HG02642 (cell line): ENCODE measurements at regions not wholly inside any gene's neighbourhood (a gene's known extent, or its start where the extent isn't known, plus 50 kb on each side); places are given as distances from the start of the nearest gene placed in this dataset.

Source experiments
- ATAC-seq: cut with Tn5 transposase; IDR thresholded peaks from one replicate; pipeline ENCODE4 v1.9.1; 2021; ENCODE audit warnings: mild to moderate bottlenecking; ENCODE audit not compliant: unreplicated experiment, poor library complexity

GRCh38 chr10:118537623-118538022, 57.8 kb downstream of the PRLHR start:
- no peak for ATAC-seq

GRCh38 chr10:118534136-118534535, 61.3 kb downstream of the PRLHR start:
- no peak for ATAC-seq

GRCh38 chr10:118531105-118531852, 64.2 kb downstream of the PRLHR start:
- ATAC-seq = no peak

GRCh38 chr10:118528426-118528825, 67.0 kb downstream of the PRLHR start:
- ATAC-seq = no peak

GRCh38 chr10:118523775-118524174, 71.7 kb downstream of the PRLHR start:
- no peak for ATAC-seq

- ATAC-seq = no peak
Observed at GRCh38 chr10:118522791-118523498, 72.5 kb downstream of the PRLHR start.

- no peak for ATAC-seq
Observed at GRCh38 chr10:118521415-118522117, 73.9 kb downstream of the PRLHR start.

- no peak for ATAC-seq
Observed at GRCh38 chr10:118520116-118520742, 75.2 kb downstream of the PRLHR start.

- no peak for ATAC-seq
Observed at GRCh38 chr10:118518095-118518494, 77.4 kb downstream of the PRLHR start.

GRCh38 chr10:118516716-118517115, 78.7 kb downstream of the PRLHR start:
- no peak for ATAC-seq

GRCh38 chr10:118513174-118513573, 82.3 kb downstream of the PRLHR start:
- no peak for ATAC-seq

- no peak for ATAC-seq
Observed at GRCh38 chr10:118511711-118512110, 83.7 kb downstream of the PRLHR start.

- ATAC-seq = no peak
Observed at GRCh38 chr10:118508863-118509262, 86.6 kb downstream of the PRLHR start.

- ATAC-seq = no peak
Observed at GRCh38 chr10:118508355-118508754, 87.1 kb downstream of the PRLHR start.

- ATAC-seq = no peak
Observed at GRCh38 chr10:118506671-118507590, 88.5 kb downstream of the PRLHR start.

GRCh38 chr10:118505363-118505762, 90.1 kb downstream of the PRLHR start:
- ATAC-seq = no peak

- ATAC-seq = no peak
Observed at GRCh38 chr10:118504467-118505205, 90.8 kb downstream of the PRLHR start.

- ATAC-seq = no peak
Observed at GRCh38 chr10:118504044-118504443, 91.4 kb downstream of the PRLHR start.

GRCh38 chr10:118503192-118503591, 92.3 kb downstream of the PRLHR start:
- ATAC-seq = no peak
